HCT116 (cell line): ENCODE measurements at regions not wholly inside any gene's neighbourhood (a gene's known extent, or its start where the extent isn't known, plus 50 kb on each side); places are given as distances from the start of the nearest gene placed in this dataset.

Experiments
- ATAC-seq: fragments of 200-7000 bp; cut with Tn5 transposase; 2 replicates; pipeline ENCODE4 v1.9.1; 2020; ENCODE audit warnings: mild to moderate bottlenecking, moderate library complexity
- BruUV-seq: library from RNA; stranded (reverse); fragments of 400-500 nt; replicated peaks from 2 replicates; lab custom pipeline; 2021; lab: Mats Ljungman, UMichigan
- CTCF ChIA-PET: fragments of 300-600 bp; sonication (Branson Sonifier 250); formaldehyde crosslinking; loops from one replicate; lab custom pipeline; 2021; ENCODE audit warnings: antibody characterized with exemption; lab: Charles Lee
- POLR2A ChIA-PET: fragments of 300-600, 350-600 bp; sonication (Branson Sonifier 250); formaldehyde crosslinking; loops from one replicate; lab custom pipeline; 2021; ENCODE audit warnings: antibody characterized with exemption; lab: Charles Lee
- RAD21 ChIA-PET, 2 experiments: fragments of 300-600 bp; sonication (Branson Sonifier 250); formaldehyde crosslinking; loops; one replicate each; lab custom pipeline; 2023; ENCODE audit warnings: low total read pairs in 2 of 2; ENCODE audit not compliant: uncharacterized antibody in 2 of 2, unreplicated experiment in 2 of 2, low non-redundant PET in 1 of 2; lab: Charles Lee
- DNase-seq: peaks from one replicate; pipeline ENCODE4 v3.0.0-alpha.2; 2010; ENCODE audit warnings: low read depth, low spot score
- H2AFZ ChIP-seq: fragments of 200-600 bp; shearing (Covaris generic), sonication (generic); 2 replicates; pipeline ENCODE4 v1.6.1; 2017; ENCODE audit warnings: low read depth, mixed run types, mixed read lengths, antibody characterized with exemption, low read length; ENCODE audit not compliant: poor library complexity, severe bottlenecking
- H3K27ac ChIP-seq: 2 replicates; pipeline ENCODE4 v1.5.1; 2012; ENCODE audit warnings: low read depth, low read length
- H3K27me3 ChIP-seq: fragments of 200-600 bp; sonication (generic); 2 replicates; pipeline ENCODE4 v1.6.1; 2016; ENCODE audit warnings: mixed run types, low read length, mixed read lengths; ENCODE audit not compliant: insufficient read depth
- H3K36me3 ChIP-seq, 2 experiments: fragments of 200-500 bp in 1 of 2; fragments of 200-600 bp in 1 of 2; sonication (Bioruptor generic) in 1 of 2; sonication (generic) in 1 of 2; 2 replicates each; pipeline versions ENCODE4 v1.5.1 to v1.6.1; 2014 to 2016; ENCODE audit warnings: low read length in 2 of 2, inconsistent platforms in 1 of 2, mixed read lengths in 1 of 2, mixed run types in 1 of 2; ENCODE audit not compliant: insufficient read depth in 2 of 2, control insufficient read depth in 1 of 2
- H3K4me1 ChIP-seq, 2 experiments: fragments of 200-600 bp in 1 of 2; sonication (generic) in 1 of 2; 2 replicates each; pipeline versions ENCODE4 v1.5.1 to v1.6.1; 2012 to 2017; ENCODE audit warnings: low read length in 2 of 2, inconsistent platforms in 1 of 2, mild to moderate bottlenecking in 1 of 2, mixed read lengths in 1 of 2, mixed run types in 1 of 2, moderate library complexity in 1 of 2; ENCODE audit not compliant: insufficient read depth in 2 of 2, control insufficient read depth in 1 of 2
- H3K4me2 ChIP-seq: fragments of 200-600 bp; sonication (generic); 2 replicates; pipeline ENCODE4 v1.6.1; 2017; ENCODE audit warnings: mixed run types, low read length, mixed read lengths
- H3K4me3 ChIP-seq, 2 experiments: fragments of 200-600 bp in 1 of 2; sonication (generic) in 1 of 2; replicated peaks in 1 of 2; 2 replicates each; pipeline ENCODE4 v1.5.1; 2011 to 2016; ENCODE audit warnings: low read length in 2 of 2, control low read depth in 1 of 2, low read depth in 1 of 2, mild to moderate bottlenecking in 1 of 2, mixed read lengths in 1 of 2, mixed run types in 1 of 2
- H3K79me2 ChIP-seq: fragments of 200-600 bp; sonication (generic); 2 replicates; pipeline ENCODE4 v1.6.1; 2017; ENCODE audit warnings: mild to moderate bottlenecking, mixed run types, low read length, moderate library complexity, mixed read lengths; ENCODE audit not compliant: insufficient read depth
- H3K9ac ChIP-seq: fragments of 200-600 bp; sonication (generic); 2 replicates; pipeline ENCODE4 v1.6.1; 2016; ENCODE audit warnings: low read length, mixed read lengths
- H3K9me2 ChIP-seq: fragments of 200-600 bp; sonication (generic), shearing (Covaris generic); 2 replicates; pipeline ENCODE4 v1.6.1; 2017; ENCODE audit warnings: mixed run types, mild to moderate bottlenecking, moderate library complexity; ENCODE audit not compliant: insufficient read depth
- H3K9me3 ChIP-seq, 2 experiments: fragments of 200-500 bp in 1 of 2; fragments of 200-600 bp in 1 of 2; sonication (Bioruptor generic) in 1 of 2; sonication (generic) in 1 of 2; 2 replicates each; pipeline ENCODE4 v1.6.1; 2014 to 2017; ENCODE audit warnings: low read length in 2 of 2, mixed read lengths in 2 of 2, inconsistent platforms in 1 of 2, low read depth in 1 of 2, mild to moderate bottlenecking in 1 of 2, mixed run types in 1 of 2, moderate library complexity in 1 of 2; ENCODE audit not compliant: control insufficient read depth in 1 of 2, insufficient read depth in 1 of 2
- H4K20me1 ChIP-seq: fragments of 200-600 bp; sonication (generic), shearing (Covaris generic); 2 replicates; pipeline ENCODE4 v1.6.1; 2017; ENCODE audit warnings: mixed run types, mild to moderate bottlenecking, moderate library complexity; ENCODE audit not compliant: insufficient read depth
- CEBPB ChIP-seq: IDR thresholded peaks from 2 replicates; pipeline ENCODE4 v1.6.1; 2012; ENCODE audit warnings: low read depth
- CTCF ChIP-seq, 3 experiments: fragments of 200-600 bp in 1 of 3; sonication (generic) in 1 of 3; IDR thresholded peaks in 2 of 3; conservative IDR thresholded peaks in 1 of 3; 2 replicates each; pipeline ENCODE4 v1.5.1; 2012 to 2017; ENCODE audit warnings: low read depth in 2 of 3, low read length in 2 of 3, antibody characterized with exemption in 1 of 3, borderline replicate concordance in 1 of 3, control low read depth in 1 of 3, mild to moderate bottlenecking in 1 of 3, mixed read lengths in 1 of 3, mixed run types in 1 of 3, moderate library complexity in 1 of 3; ENCODE audit not compliant: insufficient read depth in 1 of 3
- EZH2 ChIP-seq: fragments of 200-600 bp; sonication (generic); IDR thresholded peaks from 2 replicates; pipeline ENCODE4 v1.6.1; 2017; ENCODE audit warnings: antibody characterized with exemption, mixed run types
- FOSL1 ChIP-seq: IDR thresholded peaks from 2 replicates; pipeline ENCODE4 v1.6.1; 2012; ENCODE audit warnings: low read depth
- JUND ChIP-seq: IDR thresholded peaks from 2 replicates; pipeline ENCODE4 v1.6.1; 2012
- MAX ChIP-seq: IDR thresholded peaks from 2 replicates; pipeline ENCODE4 v1.6.1; 2012
- POLR2A ChIP-seq: IDR thresholded peaks from 2 replicates; pipeline ENCODE4 v1.7.0; 2011; ENCODE audit warnings: borderline replicate concordance; ENCODE audit not compliant: insufficient read depth, insufficient read length; ENCODE audit errors: extremely low read depth
- POLR2AphosphoS5 ChIP-seq: IDR thresholded peaks from 2 replicates; pipeline ENCODE4 v1.6.1; 2011; ENCODE audit warnings: mild to moderate bottlenecking, low read depth, low read length, moderate library complexity
- SIN3A ChIP-seq: IDR thresholded peaks from 2 replicates; pipeline ENCODE4 v1.6.1; 2012; ENCODE audit warnings: low read depth
- SP1 ChIP-seq: IDR thresholded peaks from 2 replicates; pipeline ENCODE4 v1.6.1; 2012; ENCODE audit warnings: low read depth
- SRF ChIP-seq: IDR thresholded peaks from 2 replicates; pipeline ENCODE4 v1.6.1; 2012; ENCODE audit warnings: low read depth
- TCF7L2 ChIP-seq: IDR thresholded peaks from 2 replicates; pipeline ENCODE4 v1.7.0; 2011; ENCODE audit warnings: borderline replicate concordance, inconsistent platforms; ENCODE audit not compliant: insufficient read depth, insufficient read length; ENCODE audit errors: extremely low read depth
- YY1 ChIP-seq: IDR thresholded peaks from 2 replicates; pipeline ENCODE4 v1.6.1; 2011; ENCODE audit warnings: low read length, low read depth, moderate library complexity, mild to moderate bottlenecking; ENCODE audit not compliant: insufficient replicate concordance; ENCODE audit errors: extremely low read depth
- ZNF274 ChIP-seq: fragments of 200-500 bp; sonication (Bioruptor generic); IDR thresholded peaks from 2 replicates; pipeline ENCODE4 v1.6.1; 2014; ENCODE audit warnings: mild to moderate bottlenecking, low read depth, low read length, inconsistent platforms
- intact Hi-C: fragments of 100-400 bp; cut with micrococcal nuclease; formaldehyde crosslinking; loops from 2 replicates; pipeline ENCODE4 v1.10.0; 2022
- TF ChIP-seq, protein P1 (sequence below): IDR thresholded peaks from 2 replicates; pipeline ENCODE4 v1.6.1; 2012
- TF ChIP-seq, protein P2 (sequence below): IDR thresholded peaks from 2 replicates; pipeline ENCODE4 v1.6.1; 2011; ENCODE audit warnings: mild to moderate bottlenecking, low read length, moderate library complexity; ENCODE audit not compliant: insufficient replicate concordance; ENCODE audit errors: extremely low read depth

GRCh38 chr5:167553511-167553910 lies 737.9 kb upstream of the WWC1 start:
- Histone ChIP-seq H3K4me2 (no peak overlapping the region), H3K9ac (no peak overlapping the region), H3K9me3 (no peaks in the 10 kb centered on the region)
- RAD21 ChIA-PET = no interaction called here
- no TSS peak for BruUV-seq
- DNase-seq = no peak
- TF ChIP-seq MAX = no peak
- no peak for TF ChIP-seq ZNF274
- TF ChIP-seq JUND = no peak
- TF ChIP-seq, protein P1, sequence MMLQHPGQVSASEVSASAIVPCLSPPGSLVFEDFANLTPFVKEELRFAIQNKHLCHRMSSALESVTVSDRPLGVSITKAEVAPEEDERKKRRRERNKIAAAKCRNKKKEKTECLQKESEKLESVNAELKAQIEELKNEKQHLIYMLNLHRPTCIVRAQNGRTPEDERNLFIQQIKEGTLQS = no peak
- TF ChIP-seq, all 23 proteins: peak for 0
- Histone ChIP-seq H3K4me3 (no peak overlapping the region), H2AFZ (no peak overlapping the region), H3K27me3 (no peaks in the 10 kb centered on the region), H3K9me2 (no peaks in the 10 kb centered on the region), H3K79me2 (no peaks in the 10 kb centered on the region), H3K27ac (no peak overlapping the region), H3K4me1 (no peaks in the 10 kb centered on the region), H4K20me1 (no peaks in the 10 kb centered on the region), H3K36me3 (no peaks in the 10 kb centered on the region)
- POLR2A ChIA-PET = no interaction called here
- ATAC-seq = no peak
- CTCF ChIA-PET = no interaction called here
- intact Hi-C loops = no loop called here

DNA sequence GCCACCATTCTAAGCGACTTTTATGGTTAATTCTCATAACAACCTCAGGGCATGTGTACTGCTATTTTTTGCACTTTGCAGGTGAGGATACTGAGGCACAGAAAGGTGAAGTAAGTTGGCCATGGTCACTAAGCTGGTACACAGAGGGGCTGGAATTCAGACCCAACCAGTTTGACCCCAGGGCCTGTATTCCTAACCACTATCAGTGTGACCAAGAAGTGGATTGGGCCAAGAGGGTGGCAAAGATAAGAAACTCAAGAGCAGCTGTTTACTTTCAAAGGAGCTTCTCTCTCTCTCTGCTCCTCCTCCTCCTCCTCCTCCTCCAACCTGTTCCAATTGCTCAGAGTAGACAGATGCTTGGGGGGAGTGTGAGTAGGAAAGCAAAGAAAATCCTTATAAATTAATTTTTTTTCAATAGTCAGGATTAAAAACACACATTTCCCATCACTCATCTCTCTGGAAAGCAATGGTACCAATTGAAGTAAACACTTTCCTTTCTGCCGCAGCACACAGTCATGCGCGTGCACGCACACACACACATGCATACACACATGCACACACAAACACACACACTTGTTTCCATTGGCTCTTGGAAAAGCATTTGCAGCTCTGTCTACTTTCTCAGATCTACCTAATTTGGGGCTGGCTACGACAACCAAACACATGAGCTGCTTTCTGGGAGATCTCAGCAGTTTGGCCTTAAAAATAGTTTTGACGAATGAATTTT lies 736.7 kb upstream of the WWC1 start:
- Histone ChIP-seq H3K4me2 (no peak overlapping the region), H3K9me2 (no peaks in the 10 kb centered on the region), H3K27ac (no peak overlapping the region), H4K20me1 (no peaks in the 10 kb centered on the region), H3K36me3 (no peaks in the 10 kb centered on the region), H3K27me3 (no peaks in the 10 kb centered on the region), H3K4me1 (no peaks in the 10 kb centered on the region), H3K9ac (no peak overlapping the region), H3K79me2 (no peaks in the 10 kb centered on the region), H3K9me3 (no peaks in the 10 kb centered on the region), H2AFZ (no peak overlapping the region), H3K4me3 (no peak overlapping the region)
- DNase-seq (no peak), ATAC-seq (no peak)
- BruUV-seq = no TSS peak
- CTCF ChIA-PET = no interaction called here
- POLR2A ChIA-PET = no interaction called here
- RAD21 ChIA-PET = no interaction called here
- intact Hi-C loops = no loop called here
- TF ChIP-seq, protein P2, sequence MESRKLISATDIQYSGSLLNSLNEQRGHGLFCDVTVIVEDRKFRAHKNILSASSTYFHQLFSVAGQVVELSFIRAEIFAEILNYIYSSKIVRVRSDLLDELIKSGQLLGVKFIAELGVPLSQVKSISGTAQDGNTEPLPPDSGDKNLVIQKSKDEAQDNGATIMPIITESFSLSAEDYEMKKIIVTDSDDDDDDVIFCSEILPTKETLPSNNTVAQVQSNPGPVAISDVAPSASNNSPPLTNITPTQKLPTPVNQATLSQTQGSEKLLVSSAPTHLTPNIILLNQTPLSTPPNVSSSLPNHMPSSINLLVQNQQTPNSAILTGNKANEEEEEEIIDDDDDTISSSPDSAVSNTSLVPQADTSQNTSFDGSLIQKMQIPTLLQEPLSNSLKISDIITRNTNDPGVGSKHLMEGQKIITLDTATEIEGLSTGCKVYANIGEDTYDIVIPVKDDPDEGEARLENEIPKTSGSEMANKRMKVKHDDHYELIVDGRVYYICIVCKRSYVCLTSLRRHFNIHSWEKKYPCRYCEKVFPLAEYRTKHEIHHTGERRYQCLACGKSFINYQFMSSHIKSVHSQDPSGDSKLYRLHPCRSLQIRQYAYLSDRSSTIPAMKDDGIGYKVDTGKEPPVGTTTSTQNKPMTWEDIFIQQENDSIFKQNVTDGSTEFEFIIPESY = no peak
- TF ChIP-seq SRF = no peak
- no peak for TF ChIP-seq EZH2
- no peak for TF ChIP-seq CTCF (IDR thresholded peaks at IDR 0.05 in 2 of 3, conservative IDR thresholded peaks at IDR 0.05 in 1 of 3; ENCODE audit: borderline replicate concordance in 1 of 3, insufficient read depth in 1 of 3, low read depth in 2 of 3, low read length in 2 of 3)
- no peak for TF ChIP-seq POLR2A
- TF ChIP-seq YY1 = no peak
- no peak for TF ChIP-seq TCF7L2
- no peak for TF ChIP-seq SP1
- no peak for TF ChIP-seq SIN3A
- TF ChIP-seq POLR2AphosphoS5 = no peak
- TF ChIP-seq CEBPB = no peak
- TF ChIP-seq ZNF274 = no peak
- no peak for TF ChIP-seq FOSL1
- TF ChIP-seq, protein P1 = no peak
